ENCODE measurements at regions not wholly inside any gene's neighbourhood (a gene's known extent, or its start where the extent isn't known, plus 50 kb on each side); places are given as distances from the start of the nearest gene placed in this dataset.
"Not testable (repeated sequence)": the region's sequence is repeated elsewhere in the genome, so short reads cannot be mapped to it uniquely, and the experiment has no call there.

- DNase-seq (ENCODE audit: low read depth) = no peak
Observed at GRCh38 chr3:25844891-25845290, 55.0 kb downstream of the OXSM start.

DNA sequence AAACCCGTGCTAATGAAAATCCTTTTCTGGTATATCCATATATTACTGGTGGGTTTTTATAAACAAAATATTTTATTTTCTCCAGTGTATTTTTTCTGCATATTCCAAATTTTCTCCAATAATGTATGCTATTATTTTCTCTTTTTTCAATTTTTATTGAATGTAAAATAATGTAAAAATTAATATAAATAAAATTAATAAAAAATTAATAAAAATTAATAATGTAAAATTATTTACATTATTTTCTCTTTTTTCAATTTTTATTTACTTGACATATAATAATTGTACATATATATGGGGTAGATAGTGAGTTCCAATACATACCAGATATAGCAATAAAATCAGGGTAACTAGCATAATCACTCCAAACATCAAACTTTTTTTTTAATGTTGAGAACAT, 56.4 kb downstream of the OXSM start:
- DNase-seq (ENCODE audit: low read depth) = no peak

- DNase-seq (ENCODE audit: low read depth) = no peak
Observed at GRCh38 chr3:25849091-25849490, 59.2 kb downstream of the OXSM start.

GRCh38 chr3:25849641-25850385, 59.9 kb downstream of the OXSM start:
- no peak for DNase-seq (ENCODE audit: low read depth)

- DNase-seq (ENCODE audit: low read depth) = not testable (repeated sequence)
Observed at GRCh38 chr3:25851693-25852259, 61.9 kb downstream of the OXSM start.

- no peak for DNase-seq (ENCODE audit: low read depth)
Observed at GRCh38 chr3:25854214-25854613, 64.3 kb downstream of the OXSM start.

GRCh38 chr3:25854635-25855034, 64.7 kb downstream of the OXSM start:
- no peak for DNase-seq (ENCODE audit: low read depth)

DNA sequence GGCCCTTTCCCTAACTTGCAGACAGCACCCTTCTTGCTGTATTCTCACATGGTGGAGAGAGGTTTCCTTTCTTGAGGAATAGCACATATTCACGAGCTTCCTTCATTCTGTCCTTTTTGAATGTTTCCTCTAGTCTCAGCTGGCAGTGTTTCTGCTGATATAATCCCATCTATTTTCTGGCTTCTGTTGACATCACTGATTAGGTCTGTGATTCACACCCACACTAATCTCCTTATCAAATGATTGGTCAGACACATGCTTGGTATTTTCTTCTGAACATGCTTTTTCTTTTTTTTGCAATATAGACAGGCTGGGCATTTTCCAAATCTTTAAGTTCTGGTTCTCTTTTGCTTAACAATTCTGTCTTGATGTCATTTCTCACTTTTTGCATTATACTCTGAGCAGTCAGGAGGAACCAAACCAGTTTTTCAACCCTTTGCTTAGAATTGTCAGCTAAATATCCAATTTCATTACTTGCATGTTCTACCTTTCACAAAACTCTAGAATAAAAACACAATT, 65.4 kb downstream of the OXSM start:
- DNase-seq (ENCODE audit: low read depth) = no peak

- no peak for DNase-seq (ENCODE audit: low read depth)
Observed at GRCh38 chr3:25856902-25857518, 67.1 kb downstream of the OXSM start.

GRCh38 chr3:25861566-25861965, 71.7 kb downstream of the OXSM start:
- no peak for DNase-seq (ENCODE audit: low read depth)

DNA sequence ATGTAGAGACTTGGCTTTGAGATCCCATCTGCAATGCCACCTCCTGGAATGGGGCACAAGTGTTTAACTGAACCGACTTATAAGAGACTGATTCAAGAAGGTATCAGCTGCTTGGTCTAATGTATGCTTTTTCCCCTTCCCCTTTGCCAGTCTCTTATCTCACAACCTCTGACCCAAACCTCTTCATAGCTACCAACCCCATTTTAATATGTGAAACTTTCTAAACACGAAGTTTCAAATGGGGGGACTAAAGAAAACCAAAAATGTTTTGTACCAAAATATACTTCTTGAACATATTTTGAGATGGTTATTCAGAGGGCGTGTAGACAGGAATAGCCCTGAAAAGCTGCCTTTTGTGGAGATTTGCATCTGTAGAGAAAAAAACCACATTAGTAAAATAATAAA, 73.1 kb downstream of the OXSM start:
- DNase-seq (ENCODE audit: low read depth) = no peak

DNA sequence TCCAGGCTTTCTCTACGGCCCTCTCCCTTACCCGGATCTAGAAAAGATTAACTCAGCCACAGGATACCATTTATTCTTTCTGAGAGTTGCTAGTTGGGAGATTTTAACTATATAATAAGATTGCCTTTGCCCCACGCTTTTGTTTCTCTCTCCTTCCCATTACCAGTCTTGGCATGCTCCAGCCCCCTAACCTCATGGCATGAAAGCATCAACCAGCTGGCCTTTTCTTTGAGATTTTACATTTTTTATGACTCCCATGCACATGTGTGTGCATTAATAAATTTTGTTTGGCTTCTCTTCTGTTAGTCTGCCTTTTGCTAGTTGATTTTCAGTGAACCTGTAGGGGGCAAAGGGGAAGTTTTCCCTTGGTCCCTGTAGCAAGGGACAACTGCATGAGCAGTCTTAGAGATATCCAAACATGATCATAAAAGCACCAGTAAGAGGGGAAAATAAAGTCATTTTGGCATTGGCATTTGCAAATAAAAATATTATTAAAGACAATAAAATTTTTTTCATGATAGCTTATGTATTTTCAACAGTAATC, 73.6 kb downstream of the OXSM start:
- no peak for DNase-seq (ENCODE audit: low read depth)

DNA sequence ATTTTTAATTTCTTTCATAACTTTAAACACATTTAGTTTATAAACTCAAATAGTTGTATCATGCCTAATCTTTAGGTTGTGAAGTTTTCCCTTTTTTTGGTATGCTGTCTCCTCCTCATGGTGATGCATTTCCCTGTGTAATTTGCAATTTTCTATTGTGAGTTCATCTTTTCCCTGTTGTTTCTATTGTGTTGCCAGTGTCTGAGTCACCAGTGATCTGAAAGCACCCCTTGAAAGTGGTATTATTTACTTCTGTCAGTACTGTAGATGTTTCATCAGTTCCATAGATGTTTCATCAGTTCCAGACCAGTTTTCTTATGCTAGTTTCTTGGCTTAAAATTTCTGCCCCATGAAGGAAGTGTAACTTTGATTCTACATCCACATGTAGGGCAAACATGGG, 80.6 kb downstream of the OXSM start:
- DNase-seq (ENCODE audit: low read depth) = no peak

- no peak for DNase-seq (ENCODE audit: low read depth)
Observed at GRCh38 chr3:25872200-25872877, 82.4 kb downstream of the OXSM start.

DNA sequence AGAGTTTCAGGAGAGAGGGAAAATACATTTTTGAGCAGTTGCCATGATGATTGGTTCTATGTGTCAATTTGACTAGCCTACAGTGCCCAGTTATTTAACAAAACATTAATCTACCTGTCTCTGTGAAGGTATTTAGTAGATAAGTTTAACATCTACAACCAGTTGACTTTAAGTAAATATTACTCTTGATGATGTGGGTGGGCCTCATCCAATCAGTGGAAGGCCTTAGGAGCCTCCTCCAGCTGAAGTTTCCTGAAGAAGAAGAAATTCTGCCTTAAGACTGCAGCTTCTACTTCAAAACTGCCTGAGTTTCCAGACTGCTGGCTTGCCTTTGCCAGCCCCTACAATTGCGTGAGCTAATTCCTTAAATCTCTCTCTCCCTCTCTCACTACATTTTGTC, 93.6 kb downstream of the OXSM start:
- DNase-seq (ENCODE audit: low read depth) = no peak

DNA sequence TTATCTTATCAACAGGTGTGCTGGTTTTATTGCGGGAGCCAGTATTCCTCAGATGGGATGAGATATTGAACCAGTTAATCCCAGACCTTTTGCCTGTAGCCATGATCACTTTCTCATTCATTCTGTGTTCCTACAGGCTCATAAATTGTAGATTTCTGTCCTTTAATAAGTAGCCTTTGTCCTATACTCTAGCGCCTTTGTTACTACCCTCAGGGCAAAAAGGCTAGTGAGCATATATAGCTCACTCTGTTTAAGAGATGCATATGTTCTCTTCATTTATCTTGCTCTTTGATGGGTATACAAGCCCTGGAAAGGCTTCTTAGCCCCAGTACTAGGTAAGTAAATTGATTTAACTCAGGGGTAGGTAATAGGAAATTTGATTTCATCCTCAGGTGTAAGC, 95.1 kb downstream of the OXSM start:
- no peak for DNase-seq (ENCODE audit: low read depth)

GRCh38 chr3:25885544-25885943, 95.7 kb downstream of the OXSM start:
- DNase-seq (ENCODE audit: low read depth) = no peak

- DNase-seq (ENCODE audit: low read depth) = no peak
Observed at GRCh38 chr3:25887907-25888306, 98.0 kb downstream of the OXSM start.

- DNase-seq (ENCODE audit: low read depth) = no peak
Observed at GRCh38 chr3:25888892-25889524, 99.1 kb downstream of the OXSM start.

GRCh38 chr3:25889525-25889917, 99.6 kb downstream of the OXSM start:
- no peak for DNase-seq (ENCODE audit: low read depth)

- no peak for DNase-seq (ENCODE audit: low read depth)
Observed at GRCh38 chr3:25894101-25894500, 104.2 kb downstream of the OXSM start.

- no peak for DNase-seq (ENCODE audit: low read depth)
Observed at GRCh38 chr3:25895031-25895430, 105.1 kb downstream of the OXSM start.
